Epithelial cell of prostate (primary cell): ENCODE measurements at regions not wholly inside any gene's neighbourhood (a gene's known extent, or its start where the extent isn't known, plus 50 kb on each side); places are given as distances from the start of the nearest gene placed in this dataset.

Experiments used
- DNase-seq: peaks from one replicate; pipeline ENCODE4 v3.0.0-alpha.2; 2011; ENCODE audit warnings: low read depth, low spot score
- H3K27ac ChIP-seq: fragments of 450-650 bp; 2 replicates; pipeline ENCODE4 v1.5.1; 2017; ENCODE audit warnings: mild to moderate bottlenecking

- no peak for DNase-seq
- no peak overlapping the region for H3K27ac ChIP-seq
Observed at GRCh38 chr2:212945526-212945925, 205.9 kb downstream of the IKZF2 start.

GRCh38 chr2:212943351-212943750, 208.1 kb downstream of the IKZF2 start:
- DNase-seq, result no peak
- H3K27ac ChIP-seq, result no peak overlapping the region

GRCh38 chr2:212941361-212941760, 210.1 kb downstream of the IKZF2 start:
- DNase-seq, result no peak

DNA sequence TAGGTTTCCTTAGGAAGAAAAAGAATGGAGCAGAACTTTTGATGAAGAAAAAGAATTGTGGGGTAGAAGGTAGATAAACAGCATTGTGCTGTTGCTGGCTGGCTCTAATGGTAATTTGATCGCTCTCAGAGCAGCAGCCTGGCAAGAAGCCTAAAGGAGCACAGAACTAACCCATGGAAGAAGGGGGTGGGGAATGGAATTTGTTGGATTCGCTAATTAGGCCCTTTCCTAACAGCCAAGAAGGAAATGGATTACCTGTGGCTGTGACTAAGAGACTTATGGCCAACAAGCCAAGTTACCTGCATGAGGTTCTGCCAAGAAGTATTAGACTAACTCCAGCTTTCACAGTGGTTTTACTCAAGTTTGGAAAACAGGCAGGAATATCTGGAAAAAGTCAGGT, 210.6 kb downstream of the IKZF2 start:
- peak overlapping the region; percentile 65 for H3K27ac ChIP-seq
- peak; percentile 81 for DNase-seq

More at GRCh38 chr2:212941361-212941760, 210.1 kb downstream of the IKZF2 start:
- peak overlapping the region; percentile 65 for H3K27ac ChIP-seq

GRCh38 chr2:212939777-212940531, 211.5 kb downstream of the IKZF2 start:
- DNase-seq, result peak; percentile 68
- H3K27ac ChIP-seq, result peak overlapping the region; percentile 65

DNA sequence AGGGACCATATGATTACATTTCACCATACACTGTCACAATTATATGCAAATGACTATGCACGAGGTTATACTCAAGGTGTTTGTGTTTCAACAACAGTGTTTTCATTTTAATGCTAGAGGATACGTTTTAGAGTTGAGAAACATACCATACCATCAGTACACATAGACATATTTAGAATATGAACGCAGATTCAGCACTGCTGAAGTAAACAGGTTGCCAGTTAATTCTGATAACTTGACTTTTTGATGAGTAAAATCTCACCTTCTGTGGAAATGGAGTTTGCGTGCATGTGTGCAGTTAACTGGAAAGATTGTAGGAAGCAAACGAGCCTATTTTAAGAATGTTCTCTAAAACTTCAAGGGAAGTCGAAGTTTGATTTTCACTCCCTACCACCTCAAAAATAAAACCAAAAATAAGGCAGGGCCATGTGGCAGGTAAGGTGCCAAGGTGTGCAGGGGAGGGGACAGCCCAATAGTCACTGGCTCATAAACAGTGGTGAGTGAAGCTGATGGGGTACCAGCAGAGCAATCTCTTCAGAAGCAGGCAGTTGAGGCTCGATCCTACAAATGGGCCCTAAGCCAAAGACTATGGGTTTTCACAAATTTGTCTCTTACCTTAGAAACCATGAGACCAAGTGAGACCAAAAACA, 213.1 kb downstream of the IKZF2 start:
- no peak for DNase-seq

DNA sequence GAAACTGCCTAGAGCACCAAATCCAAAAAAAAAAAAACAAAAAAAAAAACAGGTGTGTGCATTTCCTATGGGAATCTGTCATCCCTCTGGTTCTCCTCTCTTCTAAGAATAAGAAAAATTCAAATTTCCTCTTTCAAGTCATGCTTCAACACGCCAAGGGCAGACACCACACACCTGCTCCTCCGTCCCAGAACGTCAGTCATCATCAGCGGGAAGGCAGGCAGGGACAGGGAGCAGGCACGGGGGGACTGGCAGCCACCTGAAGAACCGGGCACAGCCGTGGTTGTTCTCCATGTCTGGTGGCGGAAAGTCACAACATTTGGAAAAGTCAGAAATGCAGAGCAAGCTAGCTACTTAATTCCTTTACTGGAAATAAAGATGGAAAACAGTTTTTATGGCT, 214.8 kb downstream of the IKZF2 start:
- peak; percentile 34 for DNase-seq
- H3K27ac ChIP-seq, result peak overlapping the region; percentile 0

More for the DNA sequence above, 213.1 kb downstream of the IKZF2 start:
- no peak overlapping the region for H3K27ac ChIP-seq

GRCh38 chr2:212935752-212936151, 215.7 kb downstream of the IKZF2 start:
- H3K27ac ChIP-seq, result peak overlapping the region; percentile 0
- DNase-seq, result no peak

- DNase-seq, result no peak
- no peak overlapping the region for H3K27ac ChIP-seq
Observed at GRCh38 chr2:212931271-212931670, 220.1 kb downstream of the IKZF2 start.

DNA sequence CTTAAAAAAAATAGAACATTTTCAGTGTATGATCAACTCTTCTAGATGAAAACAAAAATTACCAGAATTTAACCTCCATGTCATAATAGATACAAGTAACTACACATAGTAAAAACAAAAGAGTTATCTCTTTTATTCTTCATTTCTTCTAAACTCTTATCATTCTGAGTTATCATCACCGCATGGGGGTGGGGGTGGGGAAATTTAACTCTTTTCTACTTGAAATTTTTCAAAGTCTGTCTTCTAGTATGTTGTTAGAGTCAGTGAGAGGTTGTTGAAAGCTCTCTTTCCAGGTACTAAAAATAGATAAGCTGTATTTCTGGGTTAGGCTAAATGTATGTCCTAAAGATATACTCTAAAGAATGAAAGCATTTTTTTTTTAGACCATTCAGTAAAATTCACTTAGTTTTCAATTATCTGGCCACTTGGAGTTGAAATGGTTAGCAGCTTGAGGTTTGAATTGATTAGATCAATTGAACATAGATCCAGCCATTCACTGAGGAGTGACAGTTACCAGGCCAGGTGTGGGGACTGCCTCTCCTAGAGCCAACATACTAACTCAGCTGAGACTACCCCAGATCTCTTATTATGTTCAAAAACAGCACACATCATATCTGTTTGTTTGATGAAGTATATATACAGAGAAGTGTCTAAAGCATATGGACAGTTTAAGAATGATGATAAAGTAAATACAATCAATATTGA, 220.7 kb downstream of the IKZF2 start:
- no peak for DNase-seq
- H3K27ac ChIP-seq, result no peak overlapping the region

GRCh38 chr2:212929971-212930370, 221.4 kb downstream of the IKZF2 start:
- peak overlapping the region; percentile 56 for H3K27ac ChIP-seq
- DNase-seq, result no peak

DNA sequence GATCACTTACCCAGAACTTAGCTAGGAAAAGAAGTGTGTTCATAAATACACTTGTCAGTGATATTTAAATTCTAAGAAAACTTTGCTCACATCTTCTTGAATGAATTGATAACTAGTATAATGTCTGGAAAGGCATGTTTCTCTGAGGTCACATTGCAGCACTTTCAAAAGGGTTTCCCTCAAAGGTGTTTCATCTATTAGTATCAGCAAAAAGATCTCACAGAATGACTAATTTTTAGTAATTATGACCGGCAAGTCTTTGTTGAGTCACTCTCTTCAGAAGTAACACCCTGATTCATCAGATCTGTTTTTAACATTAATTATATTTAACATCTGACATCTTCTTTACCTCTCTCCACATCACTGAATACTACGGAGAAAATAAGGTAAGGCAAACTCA, 222.3 kb downstream of the IKZF2 start:
- DNase-seq, result peak; percentile 52
- H3K27ac ChIP-seq, result peak overlapping the region; percentile 56

DNA sequence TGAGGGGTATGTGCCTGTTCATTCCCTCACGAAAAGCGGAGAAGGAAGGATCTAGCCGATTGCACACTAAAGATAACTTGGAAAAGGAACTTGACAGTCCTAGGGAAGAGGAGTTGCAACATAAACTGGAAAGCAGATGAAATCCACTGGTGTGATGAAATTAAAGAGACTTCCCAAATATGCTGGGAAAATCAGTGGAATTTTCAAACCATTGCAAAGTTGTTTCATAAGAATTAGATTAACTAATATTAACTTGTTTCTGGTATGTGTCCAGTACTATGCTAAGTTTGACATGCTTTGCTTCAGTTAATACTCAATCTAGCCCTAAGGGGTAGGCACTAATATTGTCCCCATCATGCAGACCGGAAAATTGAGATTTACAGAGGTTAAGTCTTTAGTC, 222.7 kb downstream of the IKZF2 start:
- peak overlapping the region; percentile 56 for H3K27ac ChIP-seq
- no peak for DNase-seq

DNA sequence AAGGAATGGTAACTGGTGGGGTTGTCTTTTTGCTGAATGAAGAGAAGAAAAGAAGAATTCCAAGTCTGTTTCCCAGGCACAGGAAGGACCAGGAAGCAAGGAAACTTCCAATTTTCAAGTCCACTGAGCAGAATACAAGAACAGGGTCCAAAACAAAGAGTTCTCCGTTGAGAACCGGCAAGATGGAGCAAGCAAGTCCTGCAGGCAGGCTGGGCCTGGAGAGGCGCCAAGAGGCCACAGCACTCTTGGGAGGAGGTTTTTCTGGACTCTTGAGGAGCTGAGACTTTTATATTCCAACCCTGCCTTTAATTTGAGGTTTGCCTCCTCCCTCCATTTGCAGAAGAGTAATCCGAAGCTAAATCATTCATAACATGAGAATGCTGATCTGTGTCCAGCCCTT, 224.5 kb downstream of the IKZF2 start:
- no peak for DNase-seq
- H3K27ac ChIP-seq, result peak overlapping the region; percentile 7

DNA sequence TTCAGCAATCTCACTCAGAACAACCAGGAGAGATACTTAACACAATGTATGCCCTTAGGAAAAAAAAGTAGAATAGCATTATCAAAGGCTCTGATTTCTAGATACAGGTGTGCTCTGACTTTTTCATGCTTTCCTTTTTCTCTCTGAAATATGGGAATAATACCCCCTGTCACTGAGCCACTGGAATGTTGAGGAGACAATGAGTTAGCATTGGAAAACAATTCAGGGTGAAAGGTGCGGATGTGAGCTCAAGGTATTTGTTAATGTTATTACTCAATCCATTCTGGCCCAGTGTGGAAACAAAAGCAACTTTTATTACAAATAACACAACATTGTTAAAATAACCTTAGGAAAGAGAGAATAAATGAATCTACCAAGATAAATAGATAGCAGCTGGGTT, 228.0 kb downstream of the IKZF2 start:
- no peak for DNase-seq
- peak overlapping the region; percentile 56 for H3K27ac ChIP-seq

DNA sequence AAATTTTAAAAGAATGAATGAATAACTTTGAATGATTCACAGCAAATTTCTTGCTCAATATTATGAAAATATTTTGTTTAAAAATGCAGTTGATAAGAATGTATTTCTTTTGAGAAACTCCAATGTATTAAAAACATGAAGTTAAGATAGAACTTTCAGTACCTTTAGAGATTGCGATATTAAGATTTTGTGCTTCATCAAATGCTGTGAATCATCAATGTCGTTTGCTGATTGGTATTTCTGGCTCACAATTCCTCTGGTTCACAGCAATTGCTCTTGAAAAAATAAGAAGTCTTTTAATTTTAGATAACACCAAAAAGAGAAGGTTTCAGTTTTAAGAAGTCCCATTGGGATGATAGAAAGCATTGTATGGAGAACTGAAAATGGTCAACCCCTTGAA, 228.7 kb downstream of the IKZF2 start:
- DNase-seq, result no peak

GRCh38 chr2:212921711-212922110, 229.7 kb downstream of the IKZF2 start:
- H3K27ac ChIP-seq, result peak overlapping the region; percentile 56
- DNase-seq, result no peak

More for the DNA sequence above, 228.7 kb downstream of the IKZF2 start:
- peak overlapping the region; percentile 56 for H3K27ac ChIP-seq

GRCh38 chr2:212921061-212921460, 230.4 kb downstream of the IKZF2 start:
- no peak for DNase-seq

DNA sequence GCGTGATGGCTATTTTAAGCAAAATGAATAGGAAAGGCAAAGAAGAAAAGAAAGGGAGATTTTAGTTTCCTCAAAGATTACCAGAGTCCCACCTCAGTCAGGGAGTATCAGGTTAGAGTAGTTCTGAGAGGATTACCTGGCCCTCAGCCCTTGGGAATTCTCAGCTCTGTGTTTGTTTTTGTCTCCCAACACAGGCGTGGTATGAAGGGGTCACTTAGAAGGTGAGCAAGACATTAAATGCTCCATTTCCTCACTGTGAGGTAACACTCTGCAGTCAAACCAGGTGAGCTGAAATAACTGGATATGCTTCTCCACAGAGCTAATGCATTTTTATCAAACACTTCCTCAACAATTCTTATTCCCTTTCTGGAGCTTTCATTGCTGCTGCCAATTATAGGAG, 232.2 kb downstream of the IKZF2 start:
- H3K27ac ChIP-seq, result peak overlapping the region; percentile 56
- DNase-seq, result peak; percentile 63

More at GRCh38 chr2:212921061-212921460, 230.4 kb downstream of the IKZF2 start:
- H3K27ac ChIP-seq, result peak overlapping the region; percentile 56

GRCh38 chr2:212918336-212918735, 233.1 kb downstream of the IKZF2 start:
- no peak for DNase-seq

More at GRCh38 chr2:212918336-212918735, 233.1 kb downstream of the IKZF2 start:
- peak overlapping the region; percentile 56 for H3K27ac ChIP-seq
